ENCODE measurements at regions not wholly inside any gene's neighbourhood (a gene's known extent, or its start where the extent isn't known, plus 50 kb on each side); places are given as distances from the start of the nearest gene placed in this dataset.

- TF ChIP-seq CTCF (IDR thresholded peaks at IDR 0.05) (no peak), POLR2A (IDR thresholded peaks at IDR 0.05; ENCODE audit: low read depth) (no peak)
Observed at GRCh38 chr14:43665570-43666267, 841.4 kb downstream of the FSCB start.
